HG03039 (cell line): ENCODE measurements at regions not wholly inside any gene's neighbourhood (a gene's known extent, or its start where the extent isn't known, plus 50 kb on each side); places are given as distances from the start of the nearest gene placed in this dataset.
"Not testable (repeated sequence)": the region's sequence is repeated elsewhere in the genome, so short reads cannot be mapped to it uniquely, and the experiment has no call there.

Experiments
- ATAC-seq: cut with Tn5 transposase; IDR thresholded peaks from one replicate; pipeline ENCODE4 v1.9.1; 2021; ENCODE audit warnings: mild to moderate bottlenecking, moderate library complexity; ENCODE audit not compliant: unreplicated experiment

DNA sequence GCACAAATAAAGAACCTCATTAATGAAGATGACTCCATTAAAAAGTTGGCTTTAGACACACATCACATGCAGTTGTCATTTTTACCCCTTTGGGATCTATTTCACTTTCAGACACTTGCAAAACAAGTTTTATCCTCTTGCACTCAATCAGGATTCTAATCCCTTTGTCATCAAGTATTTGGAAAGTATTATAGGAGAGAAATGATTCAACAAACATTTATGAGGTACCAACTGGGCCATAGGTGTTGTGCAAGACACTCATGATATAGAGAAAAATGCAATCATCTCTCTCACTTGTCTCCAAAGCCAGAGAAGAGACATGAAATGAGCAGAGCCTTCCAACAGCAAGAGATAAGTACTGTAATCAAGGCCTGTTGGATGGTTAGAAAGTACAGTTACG is 327.7 kb downstream of the RMST start:
- no peak for ATAC-seq

DNA sequence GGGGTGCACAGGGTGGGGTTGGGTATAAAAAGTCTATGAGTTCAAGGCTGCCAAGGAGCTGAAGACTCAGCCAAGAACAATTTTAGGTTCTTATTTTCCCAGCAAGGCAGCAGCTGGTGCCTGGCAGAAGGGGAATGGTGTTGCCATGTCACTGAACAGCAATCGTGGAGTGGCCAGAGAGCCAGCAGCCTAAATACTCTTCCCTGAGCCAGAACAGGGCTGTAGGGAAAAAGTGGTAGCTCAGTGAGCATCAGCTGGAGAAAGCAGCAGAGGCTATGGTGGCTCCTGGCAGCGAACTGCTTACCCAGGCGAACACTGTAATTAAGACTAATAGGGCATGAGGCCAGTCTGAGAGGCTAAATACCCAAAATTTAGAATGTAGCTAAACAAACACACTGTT is 334.9 kb downstream of the RMST start:
- ATAC-seq: no peak

DNA sequence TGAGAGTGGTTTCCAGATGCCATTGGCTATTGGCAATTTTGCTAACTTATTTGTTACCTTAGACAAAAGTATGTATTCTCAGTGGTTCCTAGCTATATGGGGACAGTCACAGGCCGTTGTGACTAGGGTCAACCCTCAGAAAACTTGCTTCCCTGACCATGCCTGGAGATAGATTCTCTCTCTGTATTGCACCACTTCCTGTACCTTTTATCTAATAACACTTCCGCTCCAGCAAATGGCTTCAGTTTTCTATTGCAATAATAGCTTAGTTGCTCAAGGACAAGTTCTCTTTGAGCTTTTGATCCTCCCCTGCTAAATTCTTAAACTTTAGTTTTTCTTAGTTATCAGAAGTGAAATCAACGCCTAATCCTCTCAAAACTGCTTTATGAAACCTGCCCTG is 338.0 kb downstream of the RMST start:
- ATAC-seq: no peak

DNA sequence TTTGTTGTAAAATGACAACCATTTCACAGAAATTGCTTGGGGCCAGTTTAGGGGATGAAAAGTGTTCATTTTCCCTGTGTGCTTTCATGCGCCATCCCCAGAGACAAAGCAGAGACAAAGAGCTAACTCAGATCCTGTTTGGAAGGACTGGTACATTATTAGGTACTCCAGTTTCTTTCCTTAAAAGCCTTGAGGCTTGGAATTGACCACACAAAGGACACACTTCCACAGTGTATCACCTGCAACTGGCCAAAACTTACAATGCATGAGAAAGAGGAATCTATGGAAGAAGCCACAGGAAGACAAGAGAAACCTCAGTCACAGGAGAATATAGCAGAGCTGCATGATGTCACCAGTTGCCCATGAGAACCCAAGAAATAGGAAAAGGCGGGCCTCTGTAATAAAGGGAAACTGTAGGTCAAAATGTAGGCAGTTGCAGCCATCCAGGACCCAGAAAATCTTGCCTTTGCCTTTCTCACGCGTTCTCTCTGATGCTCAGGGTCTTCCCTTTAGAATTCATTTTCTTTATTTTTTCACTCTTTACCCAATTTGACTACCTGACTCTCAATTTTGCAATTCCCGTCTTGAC is 339.0 kb downstream of the RMST start:
- ATAC-seq: no peak

DNA sequence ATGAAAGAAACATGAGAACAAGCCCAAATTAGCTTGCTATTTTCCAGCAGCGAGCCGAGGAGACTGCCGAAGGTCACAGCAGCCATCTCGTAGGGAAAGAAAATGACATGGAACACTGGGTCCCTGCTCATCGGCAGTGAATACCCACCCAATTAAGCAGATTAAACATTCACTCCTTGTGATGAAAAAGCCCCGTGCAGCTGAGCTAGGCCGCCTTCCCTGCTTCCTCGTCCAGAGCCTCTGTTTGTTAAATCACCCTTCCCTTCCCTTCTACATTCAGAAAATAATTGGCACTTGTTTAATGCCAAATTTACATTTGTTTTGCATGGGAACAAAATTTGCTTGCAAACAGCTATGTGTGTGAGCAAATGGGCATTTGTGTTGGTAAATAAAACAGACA is 342.5 kb downstream of the RMST start:
- ATAC-seq: no peak

DNA sequence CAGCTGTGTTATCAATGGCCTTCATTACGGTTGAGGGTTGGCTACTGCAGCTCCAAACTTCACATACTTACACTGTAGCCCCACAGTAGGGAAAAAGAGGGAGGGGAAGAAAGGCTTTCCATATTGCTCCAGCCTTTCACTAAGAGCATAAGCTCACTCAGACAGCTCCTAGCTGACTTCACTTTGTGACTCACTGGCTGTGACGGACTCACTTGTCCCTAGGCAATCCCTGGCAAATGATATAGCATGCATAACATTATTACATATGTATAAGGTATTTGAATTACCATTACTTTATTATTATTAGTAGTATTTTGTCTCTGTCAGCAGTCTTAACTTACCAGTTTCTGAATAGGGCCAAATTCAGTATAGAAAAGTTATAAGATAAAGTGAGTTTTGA is 350.7 kb downstream of the RMST start:
- no peak for ATAC-seq

DNA sequence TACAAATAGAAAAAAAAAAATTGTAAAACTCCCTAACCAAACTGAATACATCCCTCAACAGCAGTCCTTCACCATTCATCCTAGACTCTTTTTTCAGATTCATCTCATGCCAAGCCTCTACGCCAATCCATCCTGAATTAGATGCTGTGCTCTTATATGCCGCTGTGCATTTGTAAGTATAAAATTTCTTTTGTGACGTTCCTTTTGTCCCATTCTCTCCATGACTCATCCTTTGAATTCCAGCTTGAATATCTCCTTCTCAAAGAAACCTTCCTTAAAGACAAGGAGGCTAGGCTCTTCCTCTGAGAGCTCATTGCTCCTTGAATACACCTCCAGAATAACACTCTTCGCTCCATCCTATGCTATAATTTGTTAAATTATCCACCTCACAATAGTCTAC is 359.2 kb downstream of the RMST start:
- ATAC-seq: no peak

DNA sequence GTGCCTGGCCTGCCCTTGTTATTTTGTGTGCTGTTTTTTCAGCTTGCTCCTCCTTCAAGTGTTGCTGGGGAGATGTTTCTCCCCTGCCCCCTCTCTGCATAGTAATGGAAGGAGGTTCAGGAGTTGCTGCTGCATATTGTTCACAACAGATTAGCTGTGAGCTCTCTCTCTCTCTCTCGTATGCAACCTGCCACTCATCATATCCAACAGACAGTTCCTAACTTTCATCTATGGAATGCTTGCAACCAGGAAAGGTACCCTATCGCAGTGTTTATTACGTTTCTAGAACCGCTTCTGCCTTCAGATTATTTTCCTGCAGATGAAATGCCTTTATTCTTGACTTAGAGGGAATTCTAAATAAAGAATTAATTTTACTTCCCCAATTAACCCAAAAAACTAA is 372.9 kb downstream of the RMST start:
- no peak for ATAC-seq

DNA sequence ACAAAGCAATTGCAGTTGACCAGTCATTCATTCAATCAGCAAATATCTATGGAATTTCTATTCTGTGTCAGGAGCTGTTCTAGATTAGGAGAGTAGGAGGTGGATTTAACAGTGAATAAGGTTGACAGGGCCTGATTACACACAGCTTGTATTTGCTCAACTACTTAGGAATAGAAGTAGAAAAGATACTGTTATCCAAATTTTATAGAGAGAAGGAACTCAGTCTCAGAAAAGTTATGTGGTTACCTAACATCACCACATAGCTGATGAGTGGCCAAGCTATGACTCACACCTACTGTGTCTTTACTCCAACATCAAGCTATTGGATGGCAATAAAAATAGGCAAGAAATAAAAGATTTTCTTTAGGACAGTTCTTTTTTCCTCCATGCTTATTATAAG is 374.8 kb downstream of the RMST start:
- no peak for ATAC-seq

DNA sequence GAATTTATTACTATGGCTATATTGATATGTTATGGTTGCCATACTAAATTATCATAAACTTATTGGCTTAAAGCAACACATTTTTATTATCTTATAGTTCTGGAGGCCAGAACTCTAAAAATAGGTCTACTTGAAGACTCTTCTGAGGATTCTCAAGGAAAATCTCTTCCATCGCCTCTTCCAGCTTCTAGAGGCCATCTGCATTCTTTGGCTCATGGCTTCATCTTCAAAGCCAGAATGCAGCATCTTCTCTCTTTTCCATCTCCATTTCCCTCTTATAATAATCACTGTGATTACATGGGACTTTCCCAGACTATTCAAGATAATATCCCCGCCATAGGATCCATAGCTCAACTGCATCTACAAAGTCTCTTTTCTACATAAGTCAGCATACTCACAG is 385.4 kb downstream of the RMST start:
- no peak for ATAC-seq

DNA sequence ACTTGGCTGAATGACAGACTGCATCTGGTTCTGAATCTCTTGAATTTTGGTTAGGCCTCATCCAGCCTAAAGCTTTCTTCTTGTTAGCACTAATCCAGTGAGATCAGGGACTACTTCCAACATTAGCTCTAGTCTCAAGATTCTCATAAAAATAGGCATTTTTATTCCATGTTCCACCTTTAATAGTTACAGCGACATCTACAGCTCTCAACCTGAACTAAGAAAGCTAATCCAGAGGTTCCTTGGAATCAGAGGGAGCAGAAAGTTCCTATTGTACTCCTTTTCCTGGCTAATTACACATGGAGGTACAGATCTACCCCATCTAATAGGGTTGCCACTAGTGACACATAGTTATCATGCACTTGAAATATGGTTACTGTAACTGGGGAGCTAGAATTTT is 391.9 kb downstream of the RMST start:
- ATAC-seq: no peak

DNA sequence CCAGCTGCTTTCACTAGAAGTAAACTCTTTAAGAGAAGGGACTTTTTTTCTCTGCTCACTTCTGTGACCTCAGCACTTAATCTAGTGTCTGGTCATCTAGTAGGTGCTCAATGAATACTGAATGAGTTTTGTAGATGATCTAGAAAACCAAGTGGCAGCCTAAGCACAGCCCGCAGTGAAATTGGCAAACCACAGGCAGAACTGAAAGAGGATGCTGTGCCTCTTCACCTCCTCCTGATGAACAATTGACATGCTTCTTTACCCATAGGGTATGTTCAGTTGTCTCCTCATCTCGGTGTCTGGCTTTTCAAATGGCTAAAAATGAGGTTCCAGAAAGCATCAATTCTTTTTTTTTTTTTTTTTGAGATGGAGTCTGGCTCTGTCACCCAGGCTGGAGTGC is 399.5 kb downstream of the RMST start:
- no peak for ATAC-seq

DNA sequence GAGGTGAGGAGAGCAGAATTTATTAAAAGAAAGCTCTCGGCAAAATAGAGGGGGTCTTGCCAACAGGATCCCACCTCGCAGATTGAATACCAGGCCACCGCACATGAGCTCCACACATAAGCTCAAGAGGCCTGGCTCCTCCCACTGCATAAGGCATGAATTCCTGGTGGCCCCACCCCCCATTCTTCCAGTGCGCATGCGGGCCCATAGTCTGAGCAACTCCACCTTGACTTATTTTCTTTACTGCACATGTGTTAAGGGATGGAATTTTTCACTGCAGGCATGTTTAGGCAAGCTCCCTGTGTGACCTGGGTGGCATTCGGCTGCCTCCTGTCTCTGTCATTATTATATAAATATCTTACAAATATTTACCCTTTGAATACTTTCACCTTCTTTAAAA is 412.5 kb downstream of the RMST start:
- no peak for ATAC-seq

DNA sequence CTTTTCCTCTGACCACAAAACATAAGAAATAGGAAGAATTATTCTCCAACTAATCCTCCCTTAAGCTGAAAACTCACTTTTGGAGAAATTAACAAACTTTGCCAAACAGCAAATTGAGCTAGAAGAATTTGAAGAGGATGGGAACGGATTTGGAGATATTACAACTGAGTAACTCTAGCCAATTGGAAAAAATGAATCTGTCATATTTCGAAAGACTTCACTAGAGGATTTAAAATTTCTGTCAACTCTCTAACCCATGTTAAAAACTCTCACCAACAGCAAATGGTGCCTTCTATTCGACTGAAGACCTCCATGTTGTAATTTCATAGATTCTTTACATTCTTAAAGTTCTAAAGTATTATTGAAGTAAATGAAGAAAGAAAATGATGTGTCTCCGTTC is 414.2 kb downstream of the RMST start:
- no peak for ATAC-seq

DNA sequence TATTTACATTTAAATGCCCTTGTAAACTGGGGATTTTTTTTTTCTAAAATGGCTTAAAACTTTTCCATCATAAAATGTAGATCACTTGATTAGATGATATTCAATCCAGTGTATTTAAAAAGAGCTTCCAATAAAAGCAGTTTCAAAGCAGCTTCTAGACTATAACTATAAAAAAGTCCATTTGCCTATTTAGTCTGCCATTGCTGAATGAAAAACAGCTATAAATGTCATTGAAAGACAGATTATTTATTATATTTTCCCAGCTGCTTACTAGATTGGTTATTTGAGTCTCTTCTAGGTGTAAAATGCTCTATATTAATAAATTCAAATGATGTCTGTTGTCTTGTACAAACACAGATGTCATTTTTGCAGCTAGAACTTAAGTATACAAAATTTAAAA is 414.8 kb downstream of the RMST start:
- ATAC-seq: no peak

DNA sequence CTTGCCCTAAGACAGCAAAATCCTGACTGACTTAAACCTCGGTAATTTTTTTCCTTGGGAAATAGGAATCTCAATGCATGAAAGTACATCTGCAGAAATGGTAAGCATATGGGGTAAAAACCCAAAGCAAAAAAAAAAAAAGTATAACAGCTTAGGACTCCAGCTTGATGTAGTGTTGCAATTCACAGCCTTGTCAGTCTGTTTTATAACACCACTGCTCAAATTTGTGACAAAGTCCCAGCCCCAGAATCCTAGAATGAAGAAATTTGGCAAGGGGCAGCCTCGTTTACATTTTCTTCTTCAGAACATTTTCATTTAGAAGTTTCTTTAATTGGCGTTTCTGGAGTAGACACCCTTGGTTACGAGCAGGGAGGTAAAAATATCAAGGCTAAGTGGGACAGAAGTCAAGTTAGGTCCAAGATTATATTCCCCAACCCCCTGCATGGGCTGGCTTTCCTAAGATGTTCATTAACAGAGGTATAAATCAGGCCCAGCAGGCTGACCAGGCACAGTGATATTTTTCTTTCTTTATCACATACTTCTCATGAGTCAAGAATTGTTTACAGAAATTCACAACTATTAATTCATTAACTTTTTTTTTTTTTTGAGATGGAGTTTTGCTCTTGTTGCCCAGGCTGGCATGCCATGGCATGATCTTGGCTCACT is 424.0 kb downstream of the RMST start:
- no peak for ATAC-seq

DNA sequence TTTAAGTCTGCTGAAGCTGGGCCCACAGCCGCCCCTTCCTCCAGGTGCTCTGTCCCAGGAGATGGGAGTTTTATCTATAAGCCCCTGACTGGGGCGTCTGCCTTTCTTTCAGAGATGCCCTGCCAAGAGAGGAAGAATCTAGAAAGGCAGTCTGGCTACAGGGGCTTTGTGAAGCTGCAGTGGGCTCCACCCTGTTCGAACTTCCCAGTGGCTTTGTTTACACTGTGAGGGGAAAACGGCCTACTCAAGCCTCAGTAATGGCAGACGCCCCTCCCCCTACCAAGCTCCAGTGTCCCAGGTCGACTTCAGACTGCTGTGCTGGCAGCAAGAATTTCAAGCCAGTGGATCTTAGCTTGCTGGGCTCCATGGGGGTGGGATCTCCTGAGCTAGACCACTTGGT is 435.3 kb downstream of the RMST start:
- ATAC-seq: not testable (repeated sequence)

DNA sequence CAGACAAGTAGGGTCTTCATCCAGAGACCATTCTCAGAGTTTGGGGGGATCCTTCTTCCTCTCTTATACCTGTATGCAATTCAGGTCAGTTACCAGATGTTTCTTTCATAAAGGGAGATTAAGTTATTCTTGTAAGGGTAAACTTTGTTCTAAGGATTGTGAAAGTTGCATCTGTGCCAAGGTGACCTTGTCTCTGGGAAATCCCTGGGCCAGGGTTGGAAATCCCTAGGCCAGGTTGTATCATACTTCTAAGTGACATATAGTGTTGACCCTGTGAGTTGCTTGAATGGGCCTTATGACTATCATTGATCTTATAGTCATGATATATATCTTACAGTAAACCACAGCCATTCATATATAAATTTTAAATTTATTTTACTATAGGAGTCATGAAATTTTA is 436.9 kb downstream of the RMST start:
- ATAC-seq: no peak

DNA sequence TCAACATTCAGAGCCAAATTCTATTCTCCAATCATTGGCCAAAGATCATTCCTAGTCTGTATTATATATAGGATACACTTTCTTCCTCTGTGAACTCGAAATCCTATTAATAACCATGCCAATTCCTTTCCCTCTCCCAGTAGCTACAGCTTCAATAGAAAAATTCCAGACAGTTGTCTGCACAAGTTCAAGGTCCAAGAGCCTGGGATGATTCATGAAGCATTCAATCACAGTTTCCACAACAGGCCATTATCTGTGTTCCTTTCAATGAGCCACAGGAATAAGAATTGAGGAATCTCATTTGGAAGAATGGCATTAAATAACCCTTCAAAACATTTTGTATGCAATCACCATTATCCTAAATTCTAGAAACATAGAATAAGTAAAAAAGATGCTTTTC is 437.4 kb downstream of the RMST start:
- ATAC-seq: no peak

DNA sequence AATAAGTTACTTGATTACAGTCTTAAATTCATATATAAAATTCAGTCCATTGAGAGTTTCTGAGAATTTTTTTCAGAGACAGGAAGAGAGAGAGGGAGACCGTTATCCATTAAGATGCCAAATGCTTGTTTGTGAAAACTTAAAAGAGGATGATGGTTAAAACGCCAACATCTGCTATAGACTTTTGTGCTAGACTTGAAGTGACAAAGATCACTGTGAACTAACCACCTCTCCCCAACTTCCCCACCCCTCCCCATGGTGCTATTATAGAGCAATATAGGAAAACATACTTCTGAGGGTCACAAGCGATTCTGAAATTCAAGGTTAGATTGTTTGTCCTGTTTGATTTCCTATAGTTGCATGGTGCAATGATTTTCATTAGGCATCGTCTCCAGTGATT is 440.8 kb downstream of the RMST start:
- ATAC-seq: no peak

DNA sequence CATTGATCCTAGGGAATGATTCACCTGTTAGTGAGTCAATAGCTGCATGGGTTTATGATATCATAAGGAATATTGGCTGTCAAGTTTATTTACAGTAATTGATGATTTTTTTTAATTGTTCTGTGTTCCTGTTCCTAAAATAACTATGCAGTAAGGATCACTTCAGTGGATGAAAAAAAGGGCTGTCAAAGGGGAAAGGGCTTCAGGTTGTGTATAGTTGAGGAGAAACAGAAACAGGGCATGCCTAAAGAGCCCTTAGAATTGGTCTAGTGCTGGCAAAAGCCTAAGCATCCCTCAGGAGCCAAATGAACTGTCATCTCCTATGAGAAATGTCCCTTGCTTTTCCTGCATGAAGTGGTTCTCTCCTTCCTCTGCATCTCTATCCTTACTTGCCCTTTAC is 444.9 kb downstream of the RMST start:
- no peak for ATAC-seq

DNA sequence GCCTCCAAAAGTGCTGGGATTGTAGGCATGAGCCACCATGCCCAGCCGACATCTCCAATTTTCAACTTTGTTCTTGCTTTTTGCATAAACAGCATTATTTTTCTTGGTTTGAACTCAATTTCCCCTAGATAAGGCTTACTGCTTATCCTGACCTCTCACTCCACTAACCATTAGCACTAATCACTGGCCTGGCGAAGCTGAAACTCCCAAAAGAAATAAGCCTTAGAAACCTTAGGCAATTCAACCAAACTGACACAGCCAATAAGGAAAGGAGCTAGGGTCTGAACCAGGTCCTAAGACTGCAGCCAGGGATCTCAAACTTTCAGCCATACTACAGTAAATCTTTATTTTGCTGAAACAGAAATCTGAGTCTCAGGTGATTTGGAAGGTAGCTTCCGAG is 448.0 kb downstream of the RMST start:
- ATAC-seq: no peak

DNA sequence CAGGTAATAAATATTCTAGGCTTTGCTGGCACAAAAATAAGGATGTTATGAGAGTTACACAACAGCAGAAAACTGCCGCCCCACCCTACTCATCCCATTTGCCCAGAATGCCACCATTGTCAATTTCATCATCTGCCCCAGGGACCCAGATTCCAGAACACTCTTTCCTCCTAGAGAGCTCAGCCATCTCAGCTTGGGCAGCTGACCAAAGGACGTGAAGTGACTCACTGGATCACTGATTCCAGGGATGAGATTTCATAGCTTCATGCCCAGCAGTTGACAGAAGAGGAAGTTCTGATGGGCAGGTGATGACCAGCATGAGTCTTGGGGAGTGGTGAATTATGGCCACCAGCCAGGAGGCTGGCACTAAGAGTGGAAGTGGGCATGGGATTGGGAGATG is 450.3 kb downstream of the RMST start:
- ATAC-seq: no peak
